CD4-positive, alpha-beta T cell treated with Interleukin-6 for 4 hours (primary cell): ENCODE measurements at regions not wholly inside any gene's neighbourhood (a gene's known extent, or its start where the extent isn't known, plus 50 kb on each side); places are given as distances from the start of the nearest gene placed in this dataset.
"Not testable (repeated sequence)": the region's sequence is repeated elsewhere in the genome, so short reads cannot be mapped to it uniquely, and the experiment has no call there.

Experiments
- DNase-seq: peaks from one replicate; pipeline ENCODE4 v3.0.0-alpha.2; 2020; ENCODE audit warnings: mixed read lengths

DNA sequence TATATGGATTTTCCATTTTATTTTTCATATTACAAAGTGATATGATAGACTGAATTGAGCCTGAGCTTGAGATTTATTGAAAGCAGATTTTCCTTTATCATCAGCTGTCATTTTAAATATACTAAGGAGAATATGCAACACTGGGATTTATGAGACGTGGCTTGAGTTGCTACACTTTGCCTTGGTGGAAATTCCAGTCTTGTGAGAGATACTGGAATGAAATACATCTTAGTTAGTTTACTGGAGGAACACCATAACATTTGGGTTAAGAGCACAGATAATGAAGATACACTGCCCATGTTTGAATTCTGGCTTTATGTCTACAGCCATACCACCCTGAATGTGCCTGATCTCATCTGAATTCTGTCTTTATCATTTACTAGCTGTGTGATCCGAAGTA is 86.5 kb upstream of the IFNGR1 start:
- DNase-seq = no peak

DNA sequence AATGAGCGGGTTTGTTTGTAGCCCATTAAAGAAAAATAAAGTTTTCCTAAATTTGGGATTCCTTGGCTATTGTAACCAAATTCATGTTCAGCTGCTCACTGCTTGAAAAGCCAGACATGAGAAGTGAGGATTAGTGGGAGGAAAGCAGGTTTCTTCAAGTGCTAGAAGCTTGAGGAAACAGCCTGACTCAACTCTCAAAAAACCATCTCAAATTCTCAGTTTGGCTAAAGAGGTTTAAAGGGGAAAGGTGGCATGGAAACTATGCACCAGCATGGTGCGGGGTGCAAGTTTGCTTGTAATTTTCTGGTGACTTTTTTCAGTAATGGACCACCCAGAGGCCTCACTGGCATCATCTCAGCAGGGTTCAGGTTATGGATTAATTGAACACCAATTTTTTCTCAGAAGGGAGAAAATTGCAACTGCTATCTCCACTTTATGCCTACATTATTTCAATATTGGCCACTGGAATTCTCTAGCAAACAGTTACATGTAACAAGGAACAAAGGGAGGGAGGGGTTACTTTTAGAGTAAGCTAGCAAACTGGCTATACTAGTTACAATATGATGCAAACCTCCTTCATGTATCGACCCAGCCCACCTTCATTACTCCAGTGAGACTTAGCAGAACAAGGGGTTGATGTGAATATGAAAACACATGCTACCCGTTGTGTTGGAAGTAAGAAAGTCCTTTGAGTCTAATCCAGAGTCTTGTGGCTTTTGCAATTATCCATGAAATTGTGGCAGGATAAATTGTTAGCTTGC is 85.0 kb upstream of the IFNGR1 start:
- no peak for DNase-seq

DNA sequence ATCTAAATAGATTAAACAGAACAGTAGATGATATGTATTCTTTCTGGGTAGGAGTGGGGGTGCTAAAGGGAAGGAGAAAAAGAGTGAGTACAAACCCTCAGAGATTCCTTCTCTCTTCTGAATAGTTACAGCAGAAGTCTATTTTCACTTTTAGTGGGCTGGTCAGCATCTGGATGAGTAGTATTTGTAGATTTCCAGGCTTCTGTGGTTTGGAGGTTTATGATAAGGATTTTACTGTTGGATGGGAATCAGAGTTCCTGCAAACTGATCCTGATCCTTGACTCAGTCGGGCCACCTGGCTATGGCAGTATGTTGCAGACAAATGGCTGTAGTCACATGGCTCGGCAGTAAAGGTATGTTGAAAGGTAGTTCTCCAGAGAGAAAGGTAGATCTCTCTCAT is 84.3 kb upstream of the IFNGR1 start:
- DNase-seq = no peak

DNA sequence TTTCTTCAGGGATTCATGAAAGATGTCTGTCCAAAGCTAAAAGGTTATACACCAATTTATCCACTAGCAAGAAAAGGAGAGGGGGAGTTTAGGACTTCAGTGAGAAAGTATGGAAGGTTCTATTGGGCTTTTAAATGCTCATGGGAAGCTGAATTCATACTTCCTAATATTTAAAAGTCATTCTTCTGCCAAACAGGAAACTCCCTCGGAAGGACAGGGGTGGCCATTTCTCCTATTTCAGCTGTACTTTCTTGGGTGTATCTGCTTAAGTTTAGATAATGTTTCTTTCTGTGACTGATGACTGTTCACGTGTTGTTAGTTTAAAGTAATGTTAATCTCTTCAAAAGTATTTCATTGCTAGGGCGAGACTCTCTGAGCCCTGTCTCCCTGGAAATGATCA is 80.5 kb upstream of the IFNGR1 start:
- no peak for DNase-seq

DNA sequence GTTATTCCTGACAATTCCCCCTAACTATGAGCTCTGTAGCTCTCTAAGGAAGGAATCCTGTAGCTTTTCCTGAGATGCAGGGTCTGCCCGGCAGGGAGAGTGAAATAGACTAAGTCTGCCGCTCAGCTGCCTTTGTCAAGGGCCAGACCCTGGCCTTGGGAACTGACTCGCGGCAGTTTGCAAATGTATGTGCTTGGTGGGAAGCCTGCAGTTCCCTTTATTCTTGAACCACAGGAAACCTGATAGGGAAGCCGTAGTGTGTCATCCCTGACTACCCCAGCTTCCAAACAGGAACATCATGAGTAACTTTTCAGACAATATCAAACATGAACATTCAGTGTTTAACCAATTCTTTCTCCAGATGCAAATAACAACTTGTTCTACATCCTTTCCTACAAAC is 78.7 kb upstream of the IFNGR1 start:
- DNase-seq = no peak

DNA sequence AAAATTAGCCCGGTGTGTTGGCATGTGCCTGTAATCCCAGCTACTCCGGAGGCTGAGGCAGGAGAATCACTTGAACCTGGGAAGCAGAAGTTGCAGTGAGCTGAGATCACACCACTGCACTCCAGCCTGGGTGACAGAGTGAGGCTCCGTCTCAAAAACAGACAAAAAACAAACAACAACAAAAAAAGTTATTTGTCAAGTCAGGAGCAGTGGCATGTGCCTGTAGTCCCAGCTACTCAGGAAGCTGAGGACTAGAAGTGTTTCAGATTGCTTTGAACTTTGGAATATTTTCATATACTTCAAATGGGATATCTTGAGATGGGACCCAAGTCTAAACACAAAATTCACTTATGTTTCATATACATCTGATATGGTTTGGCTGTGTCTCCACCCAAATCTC is 73.1 kb upstream of the IFNGR1 start:
- DNase-seq = not testable (repeated sequence)

DNA sequence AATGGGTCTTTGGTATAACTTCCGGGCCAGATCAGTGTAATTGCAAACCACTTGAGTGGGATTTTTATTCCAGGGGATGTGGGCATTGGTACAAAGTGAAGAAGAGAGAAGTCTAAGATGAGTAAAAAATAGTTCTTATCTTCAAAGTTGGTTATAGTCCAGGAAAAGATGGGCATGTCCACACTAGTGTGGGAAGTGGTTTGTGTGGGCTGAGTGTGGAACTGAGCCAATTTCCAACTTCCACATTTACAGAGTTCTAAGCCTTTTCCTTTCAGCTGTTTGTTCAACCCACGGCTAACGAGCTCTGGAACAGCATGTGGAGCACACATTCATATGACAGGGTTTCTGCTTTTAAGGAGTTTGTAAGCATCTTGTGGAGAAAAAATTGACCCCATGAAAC is 72.3 kb upstream of the IFNGR1 start:
- no peak for DNase-seq

DNA sequence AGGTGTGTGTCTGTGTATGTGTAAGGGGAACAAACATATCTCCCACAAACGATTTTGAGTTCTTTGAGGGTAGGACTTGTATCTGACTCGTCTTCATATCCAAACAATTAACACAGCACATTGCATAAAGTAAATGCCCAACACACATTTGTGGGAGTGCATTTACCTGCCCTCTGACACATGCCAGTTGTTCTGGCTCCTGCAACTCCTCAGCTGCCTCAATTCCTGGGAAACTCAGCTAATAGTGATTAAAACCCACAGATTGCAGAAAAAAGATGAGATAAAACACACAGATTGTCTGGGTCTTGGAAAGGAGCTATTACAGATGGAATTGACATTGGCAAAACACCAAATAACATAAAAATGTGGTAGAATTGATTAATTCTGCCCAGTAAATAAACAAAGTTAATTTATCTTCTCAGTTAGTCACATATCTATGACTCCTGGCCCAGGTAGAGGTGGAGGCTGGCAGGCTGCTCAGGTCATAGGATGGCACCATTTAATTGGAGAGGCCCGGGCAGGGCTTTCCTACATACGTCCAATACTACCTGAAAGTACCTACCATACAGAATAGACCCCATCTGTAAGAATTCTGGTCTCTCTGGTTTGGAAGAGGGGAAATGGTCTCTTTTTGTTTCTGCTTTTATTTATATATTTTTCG is 71.5 kb upstream of the IFNGR1 start:
- DNase-seq = no peak

DNA sequence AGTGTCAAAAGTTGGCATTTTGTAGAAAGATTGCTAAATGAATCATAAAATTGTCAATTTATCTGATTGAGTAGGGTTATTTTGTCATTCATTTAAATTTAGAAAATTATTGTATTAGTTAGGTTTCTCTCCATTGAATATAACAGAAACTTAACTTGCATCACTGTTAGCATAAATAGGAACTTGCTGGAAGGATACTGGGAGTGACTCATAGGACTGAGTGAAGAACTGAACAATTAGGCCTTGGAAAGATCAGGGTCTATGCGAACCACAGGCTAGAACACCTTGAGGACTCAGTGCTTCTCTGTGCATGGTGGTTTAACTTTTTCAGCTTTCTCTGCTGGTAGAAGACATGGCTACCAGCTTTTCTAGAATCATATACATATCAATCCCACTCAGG is 67.7 kb upstream of the IFNGR1 start:
- no peak for DNase-seq

DNA sequence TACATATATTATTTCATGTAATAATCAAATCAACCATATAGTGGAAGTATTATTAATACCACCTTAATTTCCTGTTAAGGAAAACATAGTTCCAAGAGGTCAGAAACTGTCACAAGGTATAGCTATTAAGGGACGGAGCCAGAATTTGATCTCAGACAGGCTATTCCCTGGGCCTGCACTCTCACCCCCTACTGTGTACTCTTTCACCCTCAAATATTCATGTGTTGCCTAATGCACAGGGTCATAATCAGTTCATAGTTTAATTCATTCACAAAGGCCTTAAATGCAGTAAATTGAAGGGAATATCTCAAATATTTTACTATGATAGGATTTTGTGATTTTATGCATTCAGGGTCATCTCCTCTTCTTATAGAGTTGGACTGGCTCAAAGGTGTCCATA is 67.2 kb upstream of the IFNGR1 start:
- DNase-seq = no peak

DNA sequence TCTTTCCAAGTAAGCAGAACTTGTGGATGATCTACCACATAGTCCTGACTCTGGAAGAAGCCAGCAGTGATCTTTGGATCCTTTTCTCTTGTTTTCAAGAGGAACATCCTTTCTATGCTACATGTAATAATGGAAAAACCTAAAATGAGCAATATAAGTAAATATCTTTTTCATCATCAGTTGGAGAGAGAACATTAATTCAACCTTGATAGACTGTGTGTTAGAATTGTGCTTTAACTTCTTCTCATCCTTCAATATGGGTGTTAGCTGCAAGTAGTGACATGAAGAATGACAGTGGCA is 65.6 kb upstream of the IFNGR1 start:
- no peak for DNase-seq

DNA sequence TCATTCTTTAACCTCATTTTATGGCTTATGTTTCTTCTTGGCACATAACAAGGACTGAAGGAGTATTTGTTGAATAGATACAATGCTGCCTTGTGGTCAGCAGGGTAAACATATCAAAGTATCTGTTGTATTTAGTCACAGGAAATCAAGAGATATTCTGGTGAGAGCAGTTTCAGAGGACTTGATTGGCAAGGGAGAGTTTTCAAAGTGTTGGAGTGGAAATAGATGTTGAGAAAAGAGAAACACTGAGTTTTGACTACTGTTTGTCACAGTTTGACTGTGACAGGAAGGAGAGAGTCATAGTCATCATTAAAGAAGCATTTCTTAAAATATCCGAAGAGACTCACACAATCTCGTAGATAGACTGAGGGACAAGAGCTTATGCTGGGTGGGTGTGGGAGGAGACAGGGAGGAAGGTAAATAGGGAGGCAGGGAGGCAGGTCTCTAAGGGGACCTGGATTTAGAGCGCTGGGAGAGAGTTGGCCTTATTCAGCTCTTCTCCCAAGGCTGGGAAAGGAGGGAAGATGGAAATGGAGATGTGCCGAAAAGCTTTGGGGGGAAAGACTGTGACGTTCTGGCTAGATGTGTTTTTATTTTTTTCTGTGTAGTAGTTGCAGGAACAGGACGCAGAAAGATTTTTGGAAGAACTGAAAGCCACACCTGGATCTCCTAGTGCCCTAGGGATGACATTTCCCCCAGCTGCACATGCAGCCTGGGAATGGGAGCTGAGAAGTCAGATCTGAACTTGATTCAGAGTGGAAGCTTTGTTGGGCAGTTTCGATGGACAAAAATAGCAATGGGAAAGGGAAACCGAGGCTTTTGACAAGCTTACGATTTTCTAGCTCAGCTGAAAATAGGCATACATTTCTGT is 65.0 kb upstream of the IFNGR1 start:
- DNase-seq = no peak

DNA sequence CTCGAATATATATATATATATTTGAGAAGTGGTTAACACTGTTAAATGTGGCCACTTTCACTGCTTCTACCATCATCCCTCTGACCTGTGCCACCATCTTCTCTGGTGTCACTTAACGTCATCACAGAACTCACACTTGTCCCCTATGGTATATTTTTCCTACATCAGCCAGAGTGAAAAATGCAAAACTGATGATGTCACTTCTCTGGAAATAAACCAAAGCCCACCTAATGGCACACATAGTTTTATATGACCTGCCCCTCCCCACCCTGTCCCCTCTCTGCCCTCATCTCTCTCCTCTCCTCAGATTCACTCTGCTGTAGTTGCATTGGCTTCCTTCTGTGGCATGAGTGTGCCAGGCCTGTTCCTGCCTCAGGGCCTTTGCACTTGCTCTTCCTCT is 63.9 kb upstream of the IFNGR1 start:
- DNase-seq = no peak

DNA sequence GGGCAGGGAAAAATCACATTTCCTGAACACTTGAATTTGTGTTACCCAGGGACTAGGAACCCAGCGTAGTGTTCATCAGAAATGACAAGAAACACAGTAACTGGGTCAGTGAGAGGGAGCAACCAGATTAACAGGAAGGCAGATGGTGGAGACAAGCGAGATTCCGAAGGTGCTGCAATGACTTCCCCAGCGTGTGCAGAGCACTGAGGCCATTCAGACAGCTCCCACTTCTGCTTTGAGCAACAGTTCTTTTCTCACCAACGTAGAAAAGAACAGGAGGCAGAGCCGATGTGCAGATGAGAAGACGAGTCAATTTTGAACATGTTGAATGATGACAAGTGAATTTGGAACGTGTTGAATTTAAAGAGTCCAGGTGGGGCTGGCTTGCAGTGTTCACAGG is 63.1 kb upstream of the IFNGR1 start:
- no peak for DNase-seq

DNA sequence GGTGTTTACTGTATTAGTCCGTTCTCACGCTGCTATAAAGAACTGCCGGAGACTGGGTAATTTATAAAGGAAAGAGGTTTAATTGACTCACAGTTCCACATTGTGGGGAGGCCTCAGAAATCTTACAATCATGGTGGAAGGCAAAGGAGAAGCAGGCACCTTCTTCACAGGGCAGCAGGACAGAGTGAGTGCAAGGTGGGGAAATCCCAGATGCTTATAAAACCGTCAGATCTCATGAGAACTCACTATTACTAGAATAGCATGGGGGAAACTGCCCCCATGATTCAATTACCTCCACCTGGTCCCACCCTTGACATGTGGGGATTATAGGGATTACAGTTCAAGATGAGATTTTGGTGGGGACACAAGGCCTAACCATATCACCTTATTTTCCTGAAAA is 60.1 kb upstream of the IFNGR1 start:
- DNase-seq = not testable (repeated sequence)

DNA sequence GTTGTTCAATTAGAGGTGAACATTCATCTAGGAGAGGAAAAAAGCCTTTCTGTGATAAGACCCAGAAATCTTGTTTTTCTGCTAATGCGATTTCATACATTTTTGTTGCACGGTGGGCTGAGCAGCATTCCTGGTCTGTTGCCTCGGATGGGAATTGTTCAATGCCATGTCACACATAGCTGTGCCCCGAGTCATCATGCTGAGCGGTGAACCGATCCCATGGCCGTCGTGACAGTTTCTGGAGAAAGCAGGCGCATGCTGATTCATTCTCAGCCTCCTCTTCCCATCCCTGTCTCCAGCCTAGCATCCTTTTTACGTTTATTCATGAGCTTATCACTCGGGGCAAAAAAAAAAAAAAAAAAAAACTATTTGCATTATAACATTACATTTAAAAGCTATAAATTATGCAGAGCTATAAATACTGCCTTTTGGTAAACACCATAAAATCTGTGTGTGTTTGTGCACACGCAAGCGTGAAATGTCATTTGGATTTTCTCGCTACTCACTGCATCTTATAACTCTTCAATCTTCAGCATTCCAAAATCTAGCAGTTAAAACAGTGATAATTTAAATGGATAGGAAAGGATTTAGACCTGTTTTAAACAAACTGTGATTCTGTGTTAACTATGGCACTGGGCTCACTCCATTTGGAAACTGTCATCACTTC is 58.9 kb upstream of the IFNGR1 start:
- DNase-seq = no peak

DNA sequence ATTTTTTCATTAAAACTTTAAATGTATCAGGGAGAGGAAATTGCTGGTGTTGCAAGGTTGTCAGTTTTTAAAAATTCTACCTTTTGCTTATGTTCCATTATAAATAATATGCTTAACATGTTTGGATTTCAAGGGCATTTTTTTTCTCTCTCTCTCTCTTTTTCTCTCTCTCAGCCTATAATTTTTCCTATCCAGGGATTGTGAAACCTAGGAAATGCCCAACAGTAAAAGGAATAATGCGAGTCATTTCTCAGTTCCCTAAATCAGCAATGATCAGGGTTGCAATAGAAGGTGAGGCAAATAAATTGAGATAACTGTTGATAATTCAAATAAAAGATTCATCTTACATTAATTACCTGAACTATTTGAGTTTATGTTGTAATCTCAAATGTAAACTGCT is 53.2 kb upstream of the IFNGR1 start:
- DNase-seq = no peak

DNA sequence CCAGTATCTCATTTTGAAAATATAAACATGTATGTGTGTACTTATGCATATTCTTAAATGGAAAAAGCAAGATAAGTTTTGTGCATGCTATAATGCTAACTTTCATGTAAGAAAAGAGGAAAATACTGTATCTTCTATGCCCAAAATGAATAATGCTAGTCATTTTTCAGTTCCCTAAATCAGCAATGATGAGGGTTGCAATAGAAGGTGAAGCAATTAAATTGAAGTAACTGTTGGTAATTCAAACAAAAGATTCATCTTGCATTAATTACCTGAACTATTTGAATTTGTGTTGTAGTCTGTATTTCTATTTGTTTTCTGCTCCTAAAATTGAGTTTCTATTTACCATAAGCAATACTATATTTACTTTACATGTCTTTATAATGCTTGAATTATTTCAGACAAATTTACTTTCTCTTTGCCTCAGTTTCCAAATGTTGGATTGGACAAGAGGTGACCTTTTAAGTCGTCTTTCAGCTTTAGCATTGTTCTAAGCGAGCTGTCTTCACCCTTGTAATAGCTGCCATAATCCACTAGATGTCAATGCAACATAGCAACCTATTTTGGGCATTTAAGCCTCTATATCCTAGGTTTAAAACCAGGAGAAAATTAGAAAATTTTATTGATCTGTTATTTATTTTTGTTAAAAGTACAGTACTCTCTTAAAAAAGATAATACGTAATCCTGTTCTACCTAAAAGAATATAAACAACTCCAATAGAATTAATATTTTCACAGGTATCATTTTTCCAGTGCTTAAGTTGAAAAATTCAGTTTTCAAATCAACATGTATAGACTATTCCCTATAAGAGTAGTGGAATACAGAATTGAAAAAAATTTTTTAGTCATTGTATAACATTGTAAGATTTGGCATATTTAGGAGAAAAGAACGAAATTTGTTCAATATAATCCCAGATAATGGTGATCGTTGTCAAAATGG is 52.3 kb upstream of the IFNGR1 start:
- DNase-seq = no peak

DNA sequence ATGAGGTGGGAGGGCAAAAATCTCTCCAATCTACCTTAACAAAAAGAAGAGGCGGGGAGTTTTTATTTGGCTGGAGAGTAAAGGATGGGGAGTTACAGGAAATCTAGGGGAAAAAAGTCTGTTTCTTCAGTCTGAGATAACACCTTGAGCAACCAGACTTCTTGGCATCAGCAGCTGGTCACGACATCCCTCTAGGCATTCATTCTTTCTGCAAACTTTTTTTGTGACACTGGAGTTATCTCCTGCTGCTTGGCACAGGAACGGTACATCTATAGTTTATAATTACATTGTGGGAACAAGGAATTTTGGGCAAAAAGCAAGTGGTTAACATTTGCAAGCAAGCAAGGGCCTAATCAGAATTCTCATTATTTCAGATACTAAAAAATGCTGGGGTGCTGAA is 50.6 kb upstream of the IFNGR1 start:
- no peak for DNase-seq

DNA sequence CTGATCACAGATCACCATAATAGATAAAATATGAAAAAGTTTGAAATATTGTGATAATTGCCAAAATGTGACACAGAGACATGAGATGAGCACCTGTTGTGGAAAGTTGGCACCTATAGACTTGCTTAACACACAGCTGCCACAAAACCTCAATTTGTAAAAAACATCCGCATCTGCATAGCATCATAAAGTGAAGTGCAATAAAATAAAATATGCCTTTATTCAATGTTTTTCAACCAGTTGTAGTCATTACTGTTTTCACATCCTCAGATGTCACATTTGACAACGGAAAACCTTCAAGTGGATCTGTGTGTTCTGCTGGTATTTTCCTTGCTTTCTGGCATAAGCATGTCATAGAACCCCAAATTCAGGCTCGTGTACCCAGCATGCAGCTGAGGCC is 50.2 kb upstream of the IFNGR1 start:
- DNase-seq = no peak
